ENCODE measurements at regions not wholly inside any gene's neighbourhood (a gene's known extent, or its start where the extent isn't known, plus 50 kb on each side); places are given as distances from the start of the nearest gene placed in this dataset.
"Not testable (repeated sequence)": the region's sequence is repeated elsewhere in the genome, so short reads cannot be mapped to it uniquely, and the experiment has no call there.

DNA sequence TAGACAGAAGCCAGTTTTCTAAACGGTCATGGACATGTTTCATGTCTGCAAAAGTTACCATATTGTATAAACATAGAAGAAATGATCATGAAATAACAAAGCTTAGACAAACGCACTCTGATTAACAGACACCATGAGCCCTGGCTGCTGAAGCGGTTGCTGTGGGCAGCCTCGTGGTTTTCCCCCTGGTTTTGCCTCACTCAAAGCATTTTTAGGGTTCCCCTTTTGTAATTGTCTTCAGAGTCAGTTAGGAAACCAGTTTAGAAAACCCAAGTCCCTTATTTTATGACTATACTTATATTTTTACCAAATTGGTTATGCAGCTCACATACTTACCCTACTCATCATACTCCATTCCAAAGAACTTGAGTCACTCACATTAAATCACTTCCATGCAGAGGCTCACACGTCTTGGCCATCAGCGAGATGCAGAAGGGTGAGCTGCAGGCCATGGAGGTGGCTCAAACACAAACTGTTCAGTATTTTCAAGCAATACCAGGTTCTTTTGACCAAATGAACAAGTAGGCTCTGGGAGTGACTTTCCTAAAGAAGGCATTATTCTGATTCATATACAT is 105.6 kb upstream of the SALL3 start:
- no peak for DNase-seq (ENCODE audit: low spot score in 2 of 2)
- 70% methylated on average over 6 of the region's 6 CpGs for WGBS, 2 donors
- intact Hi-C loops (cut with DNase I; ENCODE audit: low total_unique reads) = no loop called here
- TF ChIP-seq, protein P1, sequence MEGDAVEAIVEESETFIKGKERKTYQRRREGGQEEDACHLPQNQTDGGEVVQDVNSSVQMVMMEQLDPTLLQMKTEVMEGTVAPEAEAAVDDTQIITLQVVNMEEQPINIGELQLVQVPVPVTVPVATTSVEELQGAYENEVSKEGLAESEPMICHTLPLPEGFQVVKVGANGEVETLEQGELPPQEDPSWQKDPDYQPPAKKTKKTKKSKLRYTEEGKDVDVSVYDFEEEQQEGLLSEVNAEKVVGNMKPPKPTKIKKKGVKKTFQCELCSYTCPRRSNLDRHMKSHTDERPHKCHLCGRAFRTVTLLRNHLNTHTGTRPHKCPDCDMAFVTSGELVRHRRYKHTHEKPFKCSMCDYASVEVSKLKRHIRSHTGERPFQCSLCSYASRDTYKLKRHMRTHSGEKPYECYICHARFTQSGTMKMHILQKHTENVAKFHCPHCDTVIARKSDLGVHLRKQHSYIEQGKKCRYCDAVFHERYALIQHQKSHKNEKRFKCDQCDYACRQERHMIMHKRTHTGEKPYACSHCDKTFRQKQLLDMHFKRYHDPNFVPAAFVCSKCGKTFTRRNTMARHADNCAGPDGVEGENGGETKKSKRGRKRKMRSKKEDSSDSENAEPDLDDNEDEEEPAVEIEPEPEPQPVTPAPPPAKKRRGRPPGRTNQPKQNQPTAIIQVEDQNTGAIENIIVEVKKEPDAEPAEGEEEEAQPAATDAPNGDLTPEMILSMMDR (IDR thresholded peaks at IDR 0.05) = no peak
- TF ChIP-seq POLR2A (IDR thresholded peaks at IDR 0.05) = no peak
- no peak overlapping the region for H3K4me3 ChIP-seq (ENCODE audit: low read depth, poor library complexity, severe bottlenecking)

DNA sequence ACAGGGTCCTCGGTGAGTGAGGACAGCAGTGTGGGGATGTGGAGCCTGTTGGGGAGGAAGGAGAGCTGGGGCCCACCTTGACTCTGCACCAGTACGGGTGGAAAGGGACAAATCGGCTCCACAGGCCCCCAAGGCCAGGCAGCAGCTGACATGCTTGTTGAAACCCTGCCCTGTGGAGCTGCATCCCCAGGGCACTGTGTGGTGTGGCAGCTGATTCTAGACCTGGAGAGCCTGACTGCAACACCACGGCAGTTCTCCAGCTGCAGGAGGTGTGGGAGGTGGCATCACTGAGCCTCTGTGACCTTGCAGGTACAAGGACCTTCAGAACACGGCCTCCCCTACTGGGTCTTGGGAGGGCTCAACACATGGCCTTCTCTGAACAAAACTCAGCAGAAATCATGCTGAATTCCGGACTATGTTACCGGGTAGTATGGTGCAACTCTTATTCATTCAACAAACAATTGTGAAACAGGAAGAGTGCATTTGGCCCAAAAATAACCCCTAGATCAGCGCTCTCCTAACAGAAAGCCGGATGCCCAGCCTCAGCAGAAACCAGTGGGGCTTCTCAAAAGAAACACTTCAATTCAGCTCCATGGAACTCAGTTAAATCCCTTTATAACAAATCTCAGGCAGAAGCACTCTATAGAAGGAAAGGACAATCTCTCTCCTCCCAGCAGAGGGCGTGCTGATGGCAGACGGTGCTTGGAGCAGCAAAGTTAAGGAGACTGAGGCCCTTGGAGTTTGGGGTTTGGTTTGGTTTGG is 104.4 kb upstream of the SALL3 start:
- DNase-seq (ENCODE audit: low spot score in 2 of 2) = no peak
- intact Hi-C loops (cut with DNase I; ENCODE audit: low total_unique reads) = no loop called here
- H3K4me3 ChIP-seq (ENCODE audit: low read depth, poor library complexity, severe bottlenecking) = no peak overlapping the region
- TF ChIP-seq, protein P1 (IDR thresholded peaks at IDR 0.05) = no peak
- TF ChIP-seq POLR2A (IDR thresholded peaks at IDR 0.05) = no peak
- WGBS, 2 donors = 68 to 71% methylated on average over 11 of the region's 11 CpGs

- intact Hi-C loops (cut with DNase I; ENCODE audit: low total_unique reads) = no loop called here
- H3K4me3 ChIP-seq (ENCODE audit: low read depth, poor library complexity, severe bottlenecking) = no peak overlapping the region
- no peak for TF ChIP-seq POLR2A (IDR thresholded peaks at IDR 0.05)
- TF ChIP-seq, protein P1 (IDR thresholded peaks at IDR 0.05) = no peak
- peak in 1 of 2 donors; percentile 68 for DNase-seq (ENCODE audit: low spot score in 2 of 2)
- 92% methylated on average over 24 to 25 of the region's 26 CpGs for WGBS, 2 donors
These were observed 103.6 kb upstream of the SALL3 start for GRCh38 chr18:78875778-78876650.

DNA sequence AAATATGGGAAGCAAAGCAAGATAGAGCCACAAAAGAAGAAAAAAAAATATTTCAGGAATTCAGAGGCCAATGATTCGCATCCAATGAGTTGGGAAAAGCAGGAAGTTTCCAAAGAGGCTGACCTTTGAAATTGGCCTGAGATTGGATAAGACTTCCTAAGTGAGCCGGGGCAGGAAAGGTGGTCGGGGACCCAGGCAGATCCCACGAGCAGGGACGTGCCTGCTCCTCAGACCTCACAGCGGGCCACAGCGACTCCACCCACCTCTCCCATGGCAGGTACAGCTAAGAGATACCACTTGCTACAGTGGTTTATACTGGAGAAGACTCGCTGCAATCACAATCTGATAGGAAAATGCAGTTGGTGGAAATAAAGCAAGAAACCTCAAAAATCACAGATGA is 102.8 kb upstream of the SALL3 start:
- intact Hi-C loops (cut with DNase I; ENCODE audit: low total_unique reads) = no loop called here
- whole genome bisulfite sequencing, 2 donors = 69 to 72% methylated on average over 8 of the region's 8 CpGs
- peak in 1 of 2 donors; percentile 5 for DNase-seq (ENCODE audit: low spot score in 2 of 2)
- H3K4me3 ChIP-seq (ENCODE audit: low read depth, poor library complexity, severe bottlenecking) = no peak overlapping the region
- TF ChIP-seq, protein P1 (IDR thresholded peaks at IDR 0.05) = no peak
- no peak for TF ChIP-seq POLR2A (IDR thresholded peaks at IDR 0.05)

GRCh38 chr18:78878335-78878734 is 101.3 kb upstream of the SALL3 start:
- TF ChIP-seq, protein P1 (IDR thresholded peaks at IDR 0.05) = no peak
- TF ChIP-seq POLR2A (IDR thresholded peaks at IDR 0.05) = no peak
- intact Hi-C loops (cut with DNase I; ENCODE audit: low total_unique reads) = no loop called here
- 90 to 94% methylated on average over 15 of the region's 15 CpGs for WGBS, 2 donors
- DNase-seq (ENCODE audit: low spot score in 2 of 2) = peak in 1 of 2 donors; percentile 77
- no peak overlapping the region for H3K4me3 ChIP-seq (ENCODE audit: low read depth, poor library complexity, severe bottlenecking)

- DNase-seq (ENCODE audit: low spot score in 2 of 2) = peak in 1 of 2 donors; percentile 37
- intact Hi-C loops (cut with DNase I; ENCODE audit: low total_unique reads); H3K4me3 ChIP-seq (ENCODE audit: low read depth, poor library complexity, severe bottlenecking): not testable (repeated sequence)
- WGBS, 2 donors = 87 to 91% methylated on average over 47 of the region's 56 CpGs
These were observed 100.3 kb upstream of the SALL3 start for GRCh38 chr18:78879072-78879883.
